ENCODE measurements at regions not wholly inside any gene's neighbourhood (a gene's known extent, or its start where the extent isn't known, plus 50 kb on each side); places are given as distances from the start of the nearest gene placed in this dataset.

DNA sequence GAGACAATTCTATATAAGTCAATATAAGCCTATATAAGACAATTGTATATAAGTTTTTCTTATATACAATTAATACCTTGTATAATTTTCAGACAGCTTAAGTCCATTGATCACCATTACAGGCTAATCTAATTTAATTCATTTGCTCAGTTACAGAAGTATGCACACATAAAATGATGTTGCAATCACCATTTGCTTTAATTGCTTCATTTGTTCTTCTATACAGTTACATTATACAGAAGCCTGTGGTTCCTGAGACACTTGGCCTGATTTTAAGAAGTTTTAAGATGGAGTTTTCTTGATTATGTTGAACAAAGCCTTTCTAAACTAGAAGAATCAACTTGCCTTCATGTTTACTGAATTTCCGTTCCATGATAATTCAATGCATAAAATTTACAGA lies 314.6 kb upstream of the PDE3A start:
- TF ChIP-seq EZH2 (IDR thresholded peaks at IDR 0.05; ENCODE audit: low read length, missing control alignments) (no peak), CTCF (conservative IDR thresholded peaks at IDR 0.05 in 1 of 2, IDR thresholded peaks at IDR 0.05 in 1 of 2; ENCODE audit: low read depth in 1 of 2, low read length in 2 of 2) (no peak)
- Histone ChIP-seq H2AFZ (ENCODE audit: low read length) (no peak overlapping the region), H3K4me3 (replicated peaks in 1 of 4; ENCODE audit: control extremely low read depth in 1 of 4, insufficient read depth in 1 of 4, low read depth in 3 of 4, low read length in 4 of 4) (no peak overlapping the region), H3K27me3 (ENCODE audit: control insufficient read depth, insufficient read depth, low read length) (no peaks in the 10 kb centered on the region), H3K4me2 (ENCODE audit: extremely low read depth, insufficient read depth, low read length) (no peak overlapping the region), H3K9ac (ENCODE audit: insufficient read depth, low read length) (no peak overlapping the region), H3K4me1 (ENCODE audit: control insufficient read depth, extremely low read depth, insufficient read depth, low read length) (no peaks in the 10 kb centered on the region), H3K79me2 (ENCODE audit: control insufficient read depth, insufficient read depth, low read length) (no peaks in the 10 kb centered on the region), H3K36me3 (ENCODE audit: control insufficient read depth, insufficient read depth, low read length) (no peaks in the 10 kb centered on the region), H3K9me3 (ENCODE audit: control insufficient read depth, insufficient read depth, low read depth, low read length) (no peaks in the 10 kb centered on the region), H4K20me1 (ENCODE audit: control insufficient read depth, extremely low read depth, insufficient read depth, low read length) (no peaks in the 10 kb centered on the region), H3K27ac (ENCODE audit: insufficient read depth, low read length) (no peak overlapping the region)
- DNase-seq (ENCODE audit: low read depth in 2 of 2), result no peak

GRCh38 chr12:20055856-20056255 lies 312.5 kb upstream of the PDE3A start:
- Histone ChIP-seq H3K9me3 (ENCODE audit: control insufficient read depth, insufficient read depth, low read depth, low read length) (no peaks in the 10 kb centered on the region), H3K27me3 (ENCODE audit: control insufficient read depth, insufficient read depth, low read length) (no peaks in the 10 kb centered on the region), H4K20me1 (ENCODE audit: control insufficient read depth, extremely low read depth, insufficient read depth, low read length) (no peaks in the 10 kb centered on the region), H3K79me2 (ENCODE audit: control insufficient read depth, insufficient read depth, low read length) (no peaks in the 10 kb centered on the region), H3K9ac (ENCODE audit: insufficient read depth, low read length) (no peak overlapping the region), H3K4me1 (ENCODE audit: control insufficient read depth, extremely low read depth, insufficient read depth, low read length) (no peaks in the 10 kb centered on the region), H2AFZ (ENCODE audit: low read length) (no peak overlapping the region), H3K27ac (ENCODE audit: insufficient read depth, low read length) (no peak overlapping the region), H3K4me2 (ENCODE audit: extremely low read depth, insufficient read depth, low read length) (no peak overlapping the region), H3K36me3 (ENCODE audit: control insufficient read depth, insufficient read depth, low read length) (no peaks in the 10 kb centered on the region), H3K4me3 (replicated peaks in 1 of 4; ENCODE audit: control extremely low read depth in 1 of 4, insufficient read depth in 1 of 4, low read depth in 3 of 4, low read length in 4 of 4) (no peak overlapping the region)
- no peak for DNase-seq (ENCODE audit: low read depth in 2 of 2)
- TF ChIP-seq CTCF (conservative IDR thresholded peaks at IDR 0.05 in 1 of 2, IDR thresholded peaks at IDR 0.05 in 1 of 2; ENCODE audit: low read depth in 1 of 2, low read length in 2 of 2) (no peak), EZH2 (IDR thresholded peaks at IDR 0.05; ENCODE audit: low read length, missing control alignments) (no peak)

DNA sequence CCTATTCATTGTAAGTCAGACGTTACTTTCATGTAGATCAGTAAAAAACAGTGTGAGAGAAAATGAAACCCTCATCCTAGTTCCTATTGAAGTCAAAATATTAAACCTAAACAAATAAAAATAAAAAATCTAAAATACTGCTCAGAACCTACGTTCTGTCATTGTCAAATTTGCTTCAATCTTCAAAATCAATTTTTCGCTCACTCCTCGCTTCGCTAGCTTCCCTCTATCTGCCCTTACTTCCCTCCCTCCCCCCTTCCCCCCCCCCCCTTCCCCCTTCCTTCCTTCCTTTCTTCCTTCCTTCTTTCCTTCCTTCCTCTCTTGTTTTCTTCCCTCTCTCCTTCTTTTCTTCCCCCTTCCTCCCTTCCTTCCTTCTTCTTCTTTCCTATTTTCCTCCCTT lies 310.9 kb upstream of the PDE3A start:
- no peak overlapping the region for H3K9ac ChIP-seq (ENCODE audit: insufficient read depth, low read length)
- H2AFZ ChIP-seq (ENCODE audit: low read length), result no peak overlapping the region

More for the DNA sequence above, 310.9 kb upstream of the PDE3A start:
- no peak for TF ChIP-seq CTCF (conservative IDR thresholded peaks at IDR 0.05 in 1 of 2, IDR thresholded peaks at IDR 0.05 in 1 of 2; ENCODE audit: low read depth in 1 of 2, low read length in 2 of 2)
- no peak for TF ChIP-seq EZH2 (IDR thresholded peaks at IDR 0.05; ENCODE audit: low read length, missing control alignments)
- H3K4me2 ChIP-seq (ENCODE audit: extremely low read depth, insufficient read depth, low read length), result no peak overlapping the region
- no peaks in the 10 kb centered on the region for H4K20me1 ChIP-seq (ENCODE audit: control insufficient read depth, extremely low read depth, insufficient read depth, low read length)
- H3K4me3 ChIP-seq (replicated peaks in 1 of 4; ENCODE audit: control extremely low read depth in 1 of 4, insufficient read depth in 1 of 4, low read depth in 3 of 4, low read length in 4 of 4), result no peak overlapping the region
- H3K27ac ChIP-seq (ENCODE audit: insufficient read depth, low read length), result no peak overlapping the region
- H3K27me3 ChIP-seq (ENCODE audit: control insufficient read depth, insufficient read depth, low read length), result no peaks in the 10 kb centered on the region
- no peaks in the 10 kb centered on the region for H3K79me2 ChIP-seq (ENCODE audit: control insufficient read depth, insufficient read depth, low read length)
- H3K36me3 ChIP-seq (ENCODE audit: control insufficient read depth, insufficient read depth, low read length), result no peaks in the 10 kb centered on the region
- no peaks in the 10 kb centered on the region for H3K9me3 ChIP-seq (ENCODE audit: control insufficient read depth, insufficient read depth, low read depth, low read length)
- no peaks in the 10 kb centered on the region for H3K4me1 ChIP-seq (ENCODE audit: control insufficient read depth, extremely low read depth, insufficient read depth, low read length)
- DNase-seq (ENCODE audit: low read depth in 2 of 2), result no peak

All from fibroblast of lung (primary cell).